Trophoblast cell (in vitro differentiated cells and primary cell): ENCODE measurements at regions not wholly inside any gene's neighbourhood (a gene's known extent, or its start where the extent isn't known, plus 50 kb on each side); places are given as distances from the start of the nearest gene placed in this dataset.
"Not testable (repeated sequence)": the region's sequence is repeated elsewhere in the genome, so short reads cannot be mapped to it uniquely, and the experiment has no call there.

Experiments
- DNase-seq, 2 donors: peaks; one replicate each; pipeline ENCODE4 v3.0.0-alpha.2; 2016
- H2AFZ ChIP-seq: 2 replicates; pipeline ENCODE4 v1.6.1; 2013; ENCODE audit warnings: low read length, moderate library complexity, mild to moderate bottlenecking; ENCODE audit not compliant: insufficient read depth, poor library complexity
- H2AK5ac ChIP-seq: 2 replicates; pipeline ENCODE4 v1.6.1; 2013; ENCODE audit warnings: mild to moderate bottlenecking, low read length
- H2BK120ac ChIP-seq: 2 replicates; pipeline ENCODE4 v1.6.1; 2013; ENCODE audit warnings: low read length, mild to moderate bottlenecking, moderate library complexity; ENCODE audit not compliant: insufficient read depth, poor library complexity
- H2BK12ac ChIP-seq: 2 replicates; pipeline ENCODE4 v1.6.1; 2013; ENCODE audit warnings: mild to moderate bottlenecking, low read length, moderate library complexity
- H2BK5ac ChIP-seq: 2 replicates; pipeline ENCODE4 v1.6.1; 2013; ENCODE audit warnings: low read length, low read depth, moderate library complexity, mild to moderate bottlenecking; ENCODE audit not compliant: poor library complexity
- H3K14ac ChIP-seq: 2 replicates; pipeline ENCODE4 v1.6.1; 2013; ENCODE audit warnings: mild to moderate bottlenecking, low read length
- H3K18ac ChIP-seq: 2 replicates; pipeline ENCODE4 v1.6.1; 2013; ENCODE audit warnings: mild to moderate bottlenecking, low read length
- H3K23ac ChIP-seq: 2 replicates; pipeline ENCODE4 v1.6.1; 2013; ENCODE audit warnings: low read length
- H3K27ac ChIP-seq: 2 replicates; pipeline ENCODE4 v1.5.1; 2013; ENCODE audit warnings: low read depth, mild to moderate bottlenecking, inconsistent platforms, low read length, moderate library complexity
- H3K27me3 ChIP-seq: 2 replicates; pipeline ENCODE4 v1.6.1; 2013; ENCODE audit warnings: inconsistent platforms, mild to moderate bottlenecking, low read length, moderate library complexity; ENCODE audit not compliant: insufficient read depth
- H3K36me3 ChIP-seq, 2 experiments: 1 replicate in 1 of 2; 2 replicates in 1 of 2; pipeline ENCODE4 v1.6.1; 2013; ENCODE audit warnings: low read length in 2 of 2, mild to moderate bottlenecking in 2 of 2, moderate library complexity in 1 of 2; ENCODE audit not compliant: insufficient read depth in 2 of 2, control insufficient read depth in 1 of 2
- H3K4ac ChIP-seq: 2 replicates; pipeline ENCODE4 v1.6.1; 2013; ENCODE audit warnings: low read depth, mild to moderate bottlenecking, low read length, moderate library complexity
- H3K4me1 ChIP-seq, 2 experiments: 1 replicate in 1 of 2; 2 replicates in 1 of 2; pipeline ENCODE4 v1.6.1; 2013; ENCODE audit warnings: low read length in 2 of 2, mild to moderate bottlenecking in 2 of 2, moderate library complexity in 1 of 2; ENCODE audit not compliant: insufficient read depth in 2 of 2, control insufficient read depth in 1 of 2
- H3K4me2 ChIP-seq: 2 replicates; pipeline ENCODE4 v1.6.1; 2013; ENCODE audit warnings: inconsistent platforms, mild to moderate bottlenecking, low read length, moderate library complexity
- H3K4me3 ChIP-seq: 2 replicates; pipeline ENCODE4 v1.5.1; 2013; ENCODE audit warnings: mild to moderate bottlenecking, low read depth, low read length, inconsistent platforms
- H3K79me1 ChIP-seq: one replicate; pipeline ENCODE4 v1.6.1; 2013; ENCODE audit warnings: low read length
- H3K79me2 ChIP-seq: 2 replicates; pipeline ENCODE4 v1.6.1; 2013; ENCODE audit warnings: low read length, mild to moderate bottlenecking; ENCODE audit not compliant: control insufficient read depth, insufficient read depth, poor library complexity
- H3K9ac ChIP-seq: 2 replicates; pipeline ENCODE4 v1.6.1; 2013; ENCODE audit warnings: mild to moderate bottlenecking, low read length
- H3K9me3 ChIP-seq: 2 replicates; pipeline ENCODE4 v1.6.1; 2013; ENCODE audit warnings: low read depth, mild to moderate bottlenecking, control low read depth, inconsistent platforms, low read length; ENCODE audit not compliant: insufficient read depth
- H4K12ac ChIP-seq: 2 replicates; pipeline ENCODE4 v1.6.1; 2013; ENCODE audit warnings: low read depth, mild to moderate bottlenecking, low read length, moderate library complexity
- H4K8ac ChIP-seq: 2 replicates; pipeline ENCODE4 v1.6.1; 2013; ENCODE audit warnings: low read depth, mild to moderate bottlenecking, low read length, moderate library complexity
- H4K91ac ChIP-seq: one replicate; pipeline ENCODE4 v1.6.1; 2013; ENCODE audit warnings: low read depth, mild to moderate bottlenecking, low read length, moderate library complexity
- WGBS: extraction: QIAGEN DNeasy Blood & Tissue Kit; methylation state at CpG from one replicate; pipeline ENCODE4 v1.1.7; 2013; ENCODE audit warnings: missing lambda C conversion rate; ENCODE audit not compliant: insufficient read length, insufficient coverage; ENCODE audit errors: extremely low coverage; 5-methylcytosine and 5-hydroxymethylcytosine counted together

GRCh38 chr2:47728551-47728950 lies 54.4 kb upstream of the MSH6 start:
- Histone ChIP-seq H3K9ac (no peak overlapping the region), H3K14ac (no peak overlapping the region), H2AFZ (no peak overlapping the region), H4K8ac (no peak overlapping the region), H3K27ac (peak overlapping the region; percentile 91), H3K79me2 (no peaks in the 10 kb centered on the region), H2BK12ac (no peak overlapping the region), H3K4me2 (no peak overlapping the region), H4K12ac (no peak overlapping the region), H2BK5ac (peak overlapping the region; percentile 73), H2AK5ac (no peak overlapping the region), H3K4me1 (peaks cover 3 to 13% of the 10 kb centered on the region in 2 experiments), H3K36me3 (peaks cover 3% of the 10 kb centered on the region in 2 experiments), H2BK120ac (no peak overlapping the region), H3K18ac (no peak overlapping the region), H4K91ac (peak overlapping the region; percentile 43), H3K23ac (no peak overlapping the region), H3K27me3 (no peaks in the 10 kb centered on the region), H3K4me3 (no peak overlapping the region), H3K9me3 (peaks cover 2% of the 10 kb centered on the region), H3K79me1 (peaks cover 5% of the 10 kb centered on the region), H3K4ac (no peak overlapping the region)
- DNase-seq, result peak; percentile 75 to 89
- no CpG with 5 or more reads among the region's 4 CpGs for WGBS

DNA sequence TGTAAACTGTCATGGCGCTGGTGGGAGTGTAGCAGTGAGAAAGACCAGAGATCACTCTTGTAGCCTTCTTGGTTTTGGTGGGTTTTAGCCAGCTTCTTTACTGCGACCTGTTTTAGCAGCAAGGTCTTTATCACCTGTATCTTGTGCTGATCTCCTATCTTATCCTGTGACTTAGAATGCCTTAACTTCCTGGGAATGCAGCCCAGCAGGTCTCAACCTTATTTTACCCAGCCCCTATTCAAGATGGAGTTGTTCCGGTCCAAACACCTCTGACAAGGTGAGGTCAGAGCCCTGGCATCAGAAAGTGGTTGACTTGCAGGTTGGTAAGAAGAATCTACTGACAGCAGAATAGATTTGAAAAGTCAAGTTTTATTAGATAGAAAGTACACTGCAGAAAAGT lies 55.0 kb upstream of the MSH6 start:
- Histone ChIP-seq H4K91ac (no peak overlapping the region), H3K14ac (no peak overlapping the region), H3K27ac (peak overlapping the region; percentile 91), H2BK5ac (no peak overlapping the region), H2AFZ (no peak overlapping the region), H3K36me3 (peaks cover 3% of the 10 kb centered on the region in 2 experiments), H2AK5ac (no peak overlapping the region), H3K4ac (no peak overlapping the region), H3K27me3 (no peaks in the 10 kb centered on the region), H3K23ac (no peak overlapping the region), H4K8ac (no peak overlapping the region), H3K79me2 (no peaks in the 10 kb centered on the region), H3K9ac (no peak overlapping the region), H3K18ac (no peak overlapping the region), H3K79me1 (peaks cover 5% of the 10 kb centered on the region), H3K9me3 (peaks cover 2% of the 10 kb centered on the region), H3K4me1 (peaks cover 3 to 13% of the 10 kb centered on the region in 2 experiments), H4K12ac (no peak overlapping the region), H3K4me3 (no peak overlapping the region), H3K4me2 (peak overlapping the region; percentile 47), H2BK12ac (no peak overlapping the region), H2BK120ac (peak overlapping the region; percentile 3)
- peak; percentile 95 for DNase-seq
- WGBS, result no CpG with 5 or more reads among the region's 3 CpGs

DNA sequence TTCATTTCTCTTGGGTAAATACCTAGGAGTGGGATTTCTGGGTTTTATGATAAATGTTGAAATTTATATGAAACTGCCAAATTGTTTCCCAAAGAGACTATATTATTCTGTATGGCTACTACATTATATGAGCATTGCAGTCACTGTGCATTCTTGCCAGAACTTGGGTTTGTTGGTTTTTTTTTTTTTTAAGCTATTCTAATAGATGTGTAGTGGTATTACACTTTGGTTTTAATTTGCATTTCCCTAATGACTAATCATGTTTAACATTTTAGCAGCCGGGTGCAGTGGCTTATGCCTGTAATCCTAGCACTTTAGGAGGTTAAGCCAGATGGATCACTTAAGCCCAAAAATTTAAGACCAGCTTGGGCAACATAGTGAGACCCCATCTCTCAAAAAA lies 56.0 kb upstream of the MSH6 start:
- not testable (repeated sequence) for H2BK120ac ChIP-seq, H3K27me3 ChIP-seq, H3K36me3 ChIP-seq, H3K14ac ChIP-seq, H3K9me3 ChIP-seq, H4K8ac ChIP-seq, H2AFZ ChIP-seq, H3K18ac ChIP-seq, H3K9ac ChIP-seq, DNase-seq, H3K4me3 ChIP-seq, H3K4me2 ChIP-seq, H3K4ac ChIP-seq, H4K12ac ChIP-seq, H2AK5ac ChIP-seq, H3K79me2 ChIP-seq, H3K79me1 ChIP-seq, H4K91ac ChIP-seq, H3K23ac ChIP-seq, H2BK5ac ChIP-seq, H2BK12ac ChIP-seq, H3K27ac ChIP-seq
- peaks cover 3 to 13% of the 10 kb centered on the region in 2 experiments for H3K4me1 ChIP-seq
- no CpG with 5 or more reads among the region's 1 CpG for WGBS

DNA sequence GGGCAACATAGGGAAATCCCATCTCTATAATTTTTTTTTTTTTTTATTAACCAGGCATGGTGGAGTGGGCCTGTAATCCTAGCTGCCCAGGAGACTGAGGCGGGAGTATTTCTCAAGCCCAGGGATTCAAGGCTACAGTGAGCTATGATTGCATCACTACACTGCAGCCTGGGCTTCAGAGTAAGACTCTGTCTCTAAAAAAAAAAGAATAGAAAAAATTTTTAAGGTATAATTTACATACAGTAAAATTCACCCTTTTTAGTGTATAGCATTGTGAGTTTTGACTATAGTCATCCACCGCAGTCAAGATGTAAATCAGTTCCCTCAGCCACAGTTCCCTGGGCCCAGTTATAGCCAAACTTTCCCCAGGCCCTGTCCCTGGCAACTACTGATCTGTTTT lies 57.1 kb upstream of the MSH6 start:
- no peak for DNase-seq
- Histone ChIP-seq H3K4me2 (no peak overlapping the region), H2AFZ (no peak overlapping the region), H3K9me3 (peaks cover 2% of the 10 kb centered on the region), H4K8ac (no peak overlapping the region), H3K4me1 (peaks cover 5 to 15% of the 10 kb centered on the region in 2 experiments), H3K27ac (no peak overlapping the region), H3K27me3 (no peaks in the 10 kb centered on the region), H2BK12ac (no peak overlapping the region), H3K79me2 (no peaks in the 10 kb centered on the region), H2BK5ac (no peak overlapping the region), H3K18ac (no peak overlapping the region), H3K36me3 (peaks cover 3% of the 10 kb centered on the region in 2 experiments), H3K79me1 (peaks cover 5% of the 10 kb centered on the region), H3K4ac (no peak overlapping the region), H3K23ac (no peak overlapping the region), H2BK120ac (no peak overlapping the region), H3K14ac (no peak overlapping the region), H3K4me3 (no peak overlapping the region), H4K12ac (no peak overlapping the region), H3K9ac (no peak overlapping the region), H2AK5ac (no peak overlapping the region), H4K91ac (no peak overlapping the region)
- no CpG with 5 or more reads among the region's 2 CpGs for WGBS
